ENCODE measurements at regions not wholly inside any gene's neighbourhood (a gene's known extent, or its start where the extent isn't known, plus 50 kb on each side); places are given as distances from the start of the nearest gene placed in this dataset.

DNA sequence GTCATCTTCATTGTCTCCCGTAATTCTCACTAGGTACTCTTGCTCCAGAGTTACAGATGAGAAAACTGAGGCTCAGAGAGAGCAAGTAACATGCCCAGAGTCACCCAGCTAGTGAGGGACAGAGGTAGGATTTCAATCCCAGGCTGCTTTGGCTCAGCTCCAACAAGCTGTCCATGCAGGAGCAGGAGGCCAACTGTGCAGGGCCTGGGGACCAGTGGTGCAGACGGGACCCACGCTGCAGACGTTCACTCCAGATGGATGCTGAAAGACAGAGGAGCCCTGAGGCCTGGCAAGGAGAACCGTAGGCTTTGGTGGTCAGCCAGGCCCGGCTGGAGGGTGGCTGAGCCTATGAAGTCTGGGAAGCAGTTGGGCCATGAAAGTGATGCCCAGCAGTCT is 102.6 kb downstream of the MCFD2 start:
- DNase-seq (ENCODE audit: low spot score), result no peak
